ENCODE measurements at regions not wholly inside any gene's neighbourhood (a gene's known extent, or its start where the extent isn't known, plus 50 kb on each side); places are given as distances from the start of the nearest gene placed in this dataset.

DNA sequence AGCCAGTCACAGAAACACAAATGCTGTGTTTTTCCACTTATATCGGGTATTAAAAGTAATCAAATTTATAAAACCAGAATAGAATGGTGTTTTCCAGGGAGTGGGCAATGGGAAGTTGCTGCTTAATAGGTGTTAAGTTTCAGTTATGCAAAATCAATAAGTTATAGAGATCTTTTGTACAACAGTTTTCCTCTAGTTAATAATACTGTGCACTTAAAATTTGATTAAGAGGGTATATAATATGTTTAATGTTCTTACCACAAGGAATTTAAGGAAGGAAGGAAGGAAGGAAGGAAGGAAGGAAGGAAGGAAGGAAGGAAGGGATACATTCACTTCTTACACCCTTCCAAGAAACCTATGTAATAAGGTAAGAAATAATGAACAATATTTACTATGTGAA lies 867.7 kb upstream of the CDH6 start:
- Histone ChIP-seq H3K4me3 (ENCODE audit: insufficient read depth, low read length) (no peak overlapping the region), H2AFZ (ENCODE audit: low read length) (no peak overlapping the region), H3K27ac (ENCODE audit: low read depth, low read length) (no peak overlapping the region)

DNA sequence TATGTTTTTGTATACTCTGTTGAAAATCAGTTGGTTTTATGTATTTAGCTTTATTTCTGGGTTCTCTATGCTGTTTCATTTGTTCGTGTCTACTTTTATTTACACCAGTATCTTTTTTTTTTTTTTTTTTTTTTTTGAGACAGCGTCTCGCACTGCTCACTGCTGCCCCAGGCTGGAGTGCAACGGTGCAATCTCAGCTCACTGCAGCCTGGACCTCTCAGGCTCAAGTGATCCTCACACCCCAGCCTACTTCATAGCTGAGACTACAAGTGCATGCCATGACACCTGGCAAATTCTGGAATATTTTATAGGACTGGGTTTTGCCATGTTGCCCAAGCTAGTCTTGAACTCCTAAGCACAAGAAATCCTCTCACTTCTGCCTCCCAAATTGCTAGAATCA lies 869.4 kb upstream of the CDH6 start:
- Histone ChIP-seq H3K4me2 (ENCODE audit: insufficient read depth, low read length) (no peak overlapping the region), H3K27me3 (ENCODE audit: insufficient read depth, low read length) (no peaks in the 10 kb centered on the region), H3K4me3 (ENCODE audit: insufficient read depth, low read length) (no peak overlapping the region), H3K79me2 (ENCODE audit: insufficient read depth, low read length) (no peaks in the 10 kb centered on the region), H3K4me1 (ENCODE audit: insufficient read depth, low read length) (no peaks in the 10 kb centered on the region), H3K27ac (ENCODE audit: low read depth, low read length) (no peak overlapping the region), H4K20me1 (ENCODE audit: insufficient read depth, low read length) (no peaks in the 10 kb centered on the region), H2AFZ (ENCODE audit: low read length) (no peak overlapping the region), H3K9me3 (ENCODE audit: low read depth, low read length) (no peaks in the 10 kb centered on the region), H3K36me3 (ENCODE audit: insufficient read depth, low read length) (no peaks in the 10 kb centered on the region)
- TF ChIP-seq, protein P1, sequence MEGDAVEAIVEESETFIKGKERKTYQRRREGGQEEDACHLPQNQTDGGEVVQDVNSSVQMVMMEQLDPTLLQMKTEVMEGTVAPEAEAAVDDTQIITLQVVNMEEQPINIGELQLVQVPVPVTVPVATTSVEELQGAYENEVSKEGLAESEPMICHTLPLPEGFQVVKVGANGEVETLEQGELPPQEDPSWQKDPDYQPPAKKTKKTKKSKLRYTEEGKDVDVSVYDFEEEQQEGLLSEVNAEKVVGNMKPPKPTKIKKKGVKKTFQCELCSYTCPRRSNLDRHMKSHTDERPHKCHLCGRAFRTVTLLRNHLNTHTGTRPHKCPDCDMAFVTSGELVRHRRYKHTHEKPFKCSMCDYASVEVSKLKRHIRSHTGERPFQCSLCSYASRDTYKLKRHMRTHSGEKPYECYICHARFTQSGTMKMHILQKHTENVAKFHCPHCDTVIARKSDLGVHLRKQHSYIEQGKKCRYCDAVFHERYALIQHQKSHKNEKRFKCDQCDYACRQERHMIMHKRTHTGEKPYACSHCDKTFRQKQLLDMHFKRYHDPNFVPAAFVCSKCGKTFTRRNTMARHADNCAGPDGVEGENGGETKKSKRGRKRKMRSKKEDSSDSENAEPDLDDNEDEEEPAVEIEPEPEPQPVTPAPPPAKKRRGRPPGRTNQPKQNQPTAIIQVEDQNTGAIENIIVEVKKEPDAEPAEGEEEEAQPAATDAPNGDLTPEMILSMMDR (IDR thresholded peaks at IDR 0.05; ENCODE audit: extremely low read depth, low read depth, low read length): no peak
- no peak for DNase-seq (ENCODE audit: insufficient read length, low spot score, missing footprints)

More for the DNA sequence above, 867.7 kb upstream of the CDH6 start:
- TF ChIP-seq, protein P1 (IDR thresholded peaks at IDR 0.05; ENCODE audit: extremely low read depth, low read depth, low read length): no peak
- DNase-seq (ENCODE audit: insufficient read length, low spot score, missing footprints): no peak
- no peaks in the 10 kb centered on the region for H4K20me1 ChIP-seq (ENCODE audit: insufficient read depth, low read length)
- no peak overlapping the region for H3K4me2 ChIP-seq (ENCODE audit: insufficient read depth, low read length)
- no peaks in the 10 kb centered on the region for H3K36me3 ChIP-seq (ENCODE audit: insufficient read depth, low read length)
- H3K79me2 ChIP-seq (ENCODE audit: insufficient read depth, low read length): no peaks in the 10 kb centered on the region
- no peaks in the 10 kb centered on the region for H3K27me3 ChIP-seq (ENCODE audit: insufficient read depth, low read length)
- no peaks in the 10 kb centered on the region for H3K9me3 ChIP-seq (ENCODE audit: low read depth, low read length)
- H3K4me1 ChIP-seq (ENCODE audit: insufficient read depth, low read length): no peaks in the 10 kb centered on the region

DNA sequence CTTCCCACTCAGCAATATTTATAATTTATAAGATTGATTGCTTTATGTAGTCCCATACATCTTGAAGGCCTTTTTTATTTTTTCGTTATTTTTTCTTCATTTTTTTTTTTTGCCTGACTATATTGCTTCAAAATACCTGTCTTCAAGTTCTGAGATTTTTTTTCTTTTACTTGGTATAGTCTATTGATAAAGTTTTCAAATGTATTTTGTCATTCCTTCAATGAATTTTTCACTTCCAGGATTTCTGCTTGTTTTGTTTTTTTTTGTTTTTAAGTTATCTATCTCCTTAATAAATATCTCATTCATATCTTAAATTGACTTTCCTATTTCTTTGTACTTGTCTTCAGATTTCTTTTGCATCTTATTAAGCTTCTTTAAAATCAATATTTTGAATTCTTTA lies 905.6 kb upstream of the CDH6 start:
- Histone ChIP-seq H3K4me3 (ENCODE audit: insufficient read depth, low read length) (no peak overlapping the region), H3K9me3 (ENCODE audit: low read depth, low read length) (peaks cover 6% of the 10 kb centered on the region), H3K27me3 (ENCODE audit: insufficient read depth, low read length) (no peaks in the 10 kb centered on the region), H2AFZ (ENCODE audit: low read length) (no peak overlapping the region), H3K27ac (ENCODE audit: low read depth, low read length) (no peak overlapping the region), H3K36me3 (ENCODE audit: insufficient read depth, low read length) (no peaks in the 10 kb centered on the region), H4K20me1 (ENCODE audit: insufficient read depth, low read length) (no peaks in the 10 kb centered on the region), H3K4me1 (ENCODE audit: insufficient read depth, low read length) (no peaks in the 10 kb centered on the region), H3K79me2 (ENCODE audit: insufficient read depth, low read length) (no peaks in the 10 kb centered on the region), H3K4me2 (ENCODE audit: insufficient read depth, low read length) (no peak overlapping the region)
- TF ChIP-seq, protein P1 (IDR thresholded peaks at IDR 0.05; ENCODE audit: extremely low read depth, low read depth, low read length): no peak
- DNase-seq (ENCODE audit: insufficient read length, low spot score, missing footprints): no peak

DNA sequence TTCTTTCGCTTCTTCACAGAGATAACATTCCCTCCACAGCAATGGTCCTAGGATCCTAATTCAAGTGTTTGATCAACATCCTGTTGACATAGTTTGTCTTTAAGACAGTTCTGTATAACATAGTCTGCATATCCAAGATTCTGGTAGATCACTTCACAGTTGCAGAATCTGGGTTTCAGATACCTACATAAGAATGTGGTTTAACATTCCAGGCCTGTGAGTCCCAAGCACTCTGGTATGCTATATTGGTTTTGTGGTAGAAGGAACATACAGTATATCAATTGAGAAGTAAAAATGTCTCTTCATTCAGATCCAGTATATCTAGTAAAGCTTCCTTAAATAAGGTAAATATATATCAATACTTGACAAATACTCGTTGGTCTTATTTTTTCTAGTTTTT lies 914.2 kb upstream of the CDH6 start:
- Histone ChIP-seq H3K4me3 (ENCODE audit: insufficient read depth, low read length) (no peak overlapping the region), H3K79me2 (ENCODE audit: insufficient read depth, low read length) (no peaks in the 10 kb centered on the region), H3K27me3 (ENCODE audit: insufficient read depth, low read length) (no peaks in the 10 kb centered on the region), H3K4me2 (ENCODE audit: insufficient read depth, low read length) (no peak overlapping the region), H3K36me3 (ENCODE audit: insufficient read depth, low read length) (no peaks in the 10 kb centered on the region), H4K20me1 (ENCODE audit: insufficient read depth, low read length) (no peaks in the 10 kb centered on the region), H3K27ac (ENCODE audit: low read depth, low read length) (no peak overlapping the region), H3K4me1 (ENCODE audit: insufficient read depth, low read length) (no peaks in the 10 kb centered on the region), H2AFZ (ENCODE audit: low read length) (no peak overlapping the region), H3K9me3 (ENCODE audit: low read depth, low read length) (peaks cover 2% of the 10 kb centered on the region)
- TF ChIP-seq, protein P1 (IDR thresholded peaks at IDR 0.05; ENCODE audit: extremely low read depth, low read depth, low read length): no peak
- DNase-seq (ENCODE audit: insufficient read length, low spot score, missing footprints): no peak

Measured in osteoblast (primary cell).